ENCODE measurements at regions not wholly inside any gene's neighbourhood (a gene's known extent, or its start where the extent isn't known, plus 50 kb on each side); places are given as distances from the start of the nearest gene placed in this dataset.

- TF ChIP-seq EZH2 (IDR thresholded peaks at IDR 0.05; ENCODE audit: insufficient read depth, poor library complexity, severe bottlenecking) (no peak), EZH2phosphoT487 (IDR thresholded peaks at IDR 0.05; ENCODE audit: insufficient read depth, low read depth) (no peak)
These were observed 803.3 kb downstream of the ADCYAP1 start for GRCh38 chr18:1708006-1708405.
